PC-9 (cell line): ENCODE measurements at regions not wholly inside any gene's neighbourhood (a gene's known extent, or its start where the extent isn't known, plus 50 kb on each side); places are given as distances from the start of the nearest gene placed in this dataset.

Source experiments
- CTCF ChIP-seq: fragments of 200-600 bp; sonication (generic); conservative IDR thresholded peaks from 2 replicates; pipeline ENCODE4 v1.6.1; 2017; ENCODE audit warnings: mixed run types, antibody characterized with exemption, mild to moderate bottlenecking, moderate library complexity
- EZH2 ChIP-seq: fragments of 200-600 bp; sonication (generic); IDR thresholded peaks from 2 replicates; pipeline ENCODE4 v1.8.0; 2017; ENCODE audit warnings: antibody characterized with exemption, low read depth

DNA sequence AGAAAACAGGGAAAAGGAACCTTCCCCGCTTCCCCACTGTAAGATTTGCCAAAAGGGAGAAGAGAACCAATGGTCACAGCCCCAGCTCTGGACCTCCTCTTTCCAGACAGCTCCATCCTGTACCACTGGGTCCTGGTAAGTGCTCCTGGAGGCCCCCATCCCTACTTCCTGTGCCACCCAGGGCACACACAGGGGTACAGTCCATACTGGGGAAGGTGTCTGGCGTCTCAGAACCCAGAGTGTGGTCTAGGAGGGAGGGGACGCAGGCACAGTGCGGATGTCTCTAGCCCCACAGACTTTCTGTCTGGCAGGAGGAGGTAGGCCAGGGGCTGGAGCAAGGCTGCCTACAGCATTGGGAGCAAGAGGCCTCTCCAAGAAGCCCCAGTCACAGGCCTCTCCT is 213.3 kb upstream of the IGFBP3 start:
- no peak for TF ChIP-seq CTCF
- TF ChIP-seq EZH2: no peak
